Activated CD8-positive, alpha-beta memory T cell treated with anti-CD3 and anti-CD28 coated beads for 48 hours (primary cell): ENCODE measurements at regions not wholly inside any gene's neighbourhood (a gene's known extent, or its start where the extent isn't known, plus 50 kb on each side); places are given as distances from the start of the nearest gene placed in this dataset.
"Not testable (repeated sequence)": the region's sequence is repeated elsewhere in the genome, so short reads cannot be mapped to it uniquely, and the experiment has no call there.

ENCODE experiments used
- DNase-seq, 3 experiments: peaks; one replicate each; pipeline ENCODE4 v3.0.0-alpha.2; 2020; ENCODE audit warnings: low read depth in 2 of 3, low spot score in 2 of 3

DNA sequence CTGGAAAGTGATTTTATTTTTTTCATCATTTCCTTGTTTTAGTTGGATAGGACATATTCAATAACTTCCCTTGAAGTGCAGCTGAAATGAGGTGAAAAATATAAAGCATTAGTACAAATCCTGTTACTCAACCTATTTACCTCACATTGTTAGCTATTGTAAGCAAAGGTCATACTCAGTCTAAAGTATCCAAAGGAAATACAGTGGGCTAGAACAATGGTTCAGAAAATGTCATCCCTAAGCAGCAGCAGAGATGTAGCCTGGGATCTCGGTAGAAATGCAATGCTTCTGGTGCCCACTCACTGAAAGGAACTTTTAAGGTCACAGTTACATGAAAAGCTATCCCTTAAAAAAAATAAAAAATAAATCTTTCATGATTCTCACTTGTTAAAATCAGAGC is 300.6 kb downstream of the PPP4R3C start:
- no peak for DNase-seq

DNA sequence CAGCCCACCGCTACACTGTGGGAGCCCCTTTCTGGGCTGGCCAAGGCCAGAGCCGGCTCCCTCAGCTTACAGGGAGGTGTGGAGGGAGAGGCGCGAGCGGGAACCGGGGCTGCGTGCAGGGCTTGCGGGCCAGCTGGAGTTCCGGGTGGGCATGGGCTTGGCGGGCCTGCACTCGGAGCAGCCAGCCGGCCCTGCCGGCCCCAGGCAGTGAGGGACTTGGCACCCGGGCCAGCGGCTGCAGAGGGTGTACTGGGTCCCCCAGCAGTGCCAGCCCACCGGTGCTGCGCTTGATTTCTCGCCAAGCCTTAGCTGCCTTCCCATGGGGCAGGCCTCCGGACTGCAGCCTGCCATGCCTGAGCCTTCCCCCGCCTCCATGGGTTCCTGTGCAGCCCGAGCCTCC is 306.2 kb downstream of the PPP4R3C start:
- DNase-seq, result not testable (repeated sequence)

DNA sequence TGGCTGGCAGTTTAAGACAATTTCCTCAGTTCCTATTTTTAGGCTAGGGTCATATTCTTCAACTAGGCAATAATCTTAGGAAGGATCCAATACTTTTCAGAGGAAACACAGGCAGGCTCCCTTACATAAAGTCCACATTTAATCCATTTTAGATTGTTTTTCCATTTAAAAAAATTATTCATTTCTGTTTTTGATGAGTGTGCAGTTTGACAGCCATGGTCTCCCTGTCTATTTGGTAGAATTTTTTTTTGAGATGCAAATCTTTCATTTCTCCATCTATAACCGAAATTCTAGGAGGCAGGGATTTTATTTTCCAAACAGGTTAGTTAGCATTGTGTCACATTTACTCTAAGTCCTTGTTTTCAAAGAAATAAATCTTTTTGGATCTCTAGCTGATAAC is 326.8 kb downstream of the PPP4R3C start:
- DNase-seq, result no peak

DNA sequence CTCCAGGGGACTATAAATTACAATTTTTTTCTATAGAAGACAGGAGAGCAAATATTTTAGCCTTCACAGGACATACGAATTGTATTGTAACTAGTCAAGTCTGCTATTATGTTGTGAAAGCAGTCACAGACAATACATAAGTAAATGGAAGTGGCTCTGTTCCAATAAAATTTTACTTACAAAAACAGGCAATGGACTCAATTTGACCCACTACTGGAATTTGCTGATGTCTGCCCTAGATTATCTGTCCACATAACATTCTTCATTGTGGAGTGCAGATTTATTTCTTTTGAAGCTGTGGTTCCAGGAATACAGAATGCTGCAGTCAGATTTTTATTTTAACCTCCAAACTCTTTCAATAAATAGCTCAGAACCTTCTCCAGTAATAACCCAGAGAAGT is 330.3 kb downstream of the PPP4R3C start:
- no peak for DNase-seq

DNA sequence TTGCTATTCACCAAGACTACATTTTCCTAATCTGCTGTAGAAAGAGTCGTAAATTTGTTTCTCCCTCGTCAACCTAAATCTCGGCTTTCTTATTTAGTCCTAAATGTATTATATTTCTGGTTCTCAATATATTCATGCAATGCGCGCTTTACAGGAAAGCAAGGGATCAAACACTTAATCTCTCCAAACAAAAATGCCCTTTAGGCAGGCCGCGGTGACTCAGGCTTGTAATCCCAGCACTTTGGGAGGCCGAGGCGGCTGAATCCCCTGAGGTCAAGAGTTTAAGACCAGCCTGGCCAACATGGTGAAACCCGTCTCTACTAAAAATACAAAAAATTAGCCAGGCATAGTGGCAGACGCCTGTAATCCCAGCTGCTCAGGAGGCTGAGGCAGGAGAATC is 376.0 kb downstream of the PPP4R3C start:
- DNase-seq, result not testable (repeated sequence)

DNA sequence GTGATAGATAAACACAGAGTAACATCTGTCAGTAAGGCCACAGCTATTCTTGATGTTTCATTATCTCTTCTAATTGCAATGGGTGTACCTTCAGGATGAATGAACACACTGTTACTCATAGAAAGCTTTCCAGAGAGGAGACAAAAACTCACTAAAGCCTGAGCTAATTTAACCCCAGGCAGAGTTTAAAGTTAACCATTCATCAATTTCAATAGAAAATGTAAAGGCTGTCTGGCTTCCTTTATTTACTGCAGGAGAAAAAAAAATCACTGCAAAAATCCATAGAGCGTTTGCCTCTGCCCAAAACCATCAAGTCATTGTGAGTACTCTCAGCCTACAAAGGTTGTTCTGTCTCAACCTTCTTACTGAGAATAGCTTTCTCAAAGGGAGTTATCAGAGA is 376.9 kb downstream of the PPP4R3C start:
- DNase-seq, result no peak

DNA sequence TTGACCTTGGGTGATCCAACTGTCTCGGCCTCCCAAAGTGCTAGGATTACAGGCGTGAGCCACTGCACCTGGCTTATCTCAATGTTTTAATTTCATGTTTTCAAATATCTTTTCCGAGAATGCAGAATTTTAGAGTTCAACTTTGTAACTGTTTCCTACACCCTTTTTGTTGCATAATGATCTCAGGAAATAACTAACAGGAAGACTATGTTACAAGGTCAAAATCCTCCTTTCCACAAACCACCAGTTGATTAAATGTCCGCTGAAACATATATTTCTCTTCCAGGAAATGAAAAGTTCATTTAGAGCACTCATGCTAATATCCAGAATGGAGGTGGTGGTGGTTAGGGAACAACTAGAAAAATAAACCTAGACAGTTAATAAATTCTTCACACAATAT is 377.8 kb downstream of the PPP4R3C start:
- no peak for DNase-seq

DNA sequence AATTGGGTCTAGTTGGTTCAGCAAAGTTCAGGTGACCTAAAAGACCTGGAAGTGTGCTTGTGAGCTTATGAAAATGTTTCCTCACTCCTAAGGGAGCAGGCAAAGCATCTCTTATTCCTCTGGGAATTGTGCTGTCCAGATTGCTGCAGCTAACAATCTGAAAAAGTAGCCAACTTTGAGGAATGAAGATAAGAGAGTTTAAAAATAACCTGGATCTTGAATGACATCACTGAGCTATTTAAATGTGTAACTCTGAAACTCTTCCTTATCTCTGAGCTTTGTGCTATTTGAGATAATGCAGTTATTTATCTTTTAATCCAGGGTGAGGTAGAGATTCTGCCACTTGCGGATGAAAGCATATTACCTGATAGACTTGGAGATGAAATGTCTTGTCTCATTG is 384.8 kb downstream of the PPP4R3C start:
- DNase-seq, result no peak

DNA sequence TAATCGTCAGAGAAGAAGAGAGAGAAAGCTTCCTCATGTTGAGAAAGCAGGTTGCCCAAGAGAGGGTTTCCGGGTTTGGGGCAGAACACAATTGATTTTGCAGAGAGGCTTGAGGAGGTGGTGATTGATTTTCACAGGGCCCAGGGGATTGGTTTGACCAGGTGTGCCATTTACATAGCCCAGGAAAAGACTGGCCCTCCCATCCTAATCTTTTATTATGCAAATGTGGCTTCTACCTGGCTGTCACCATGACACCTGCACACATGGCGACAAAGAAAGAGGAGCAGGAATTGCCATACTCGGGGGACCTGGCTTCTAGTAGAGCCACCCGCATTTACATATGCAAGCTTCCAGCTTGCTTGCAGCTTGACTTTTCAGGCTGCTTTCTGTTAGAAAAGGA is 405.3 kb downstream of the PPP4R3C start:
- no peak for DNase-seq

DNA sequence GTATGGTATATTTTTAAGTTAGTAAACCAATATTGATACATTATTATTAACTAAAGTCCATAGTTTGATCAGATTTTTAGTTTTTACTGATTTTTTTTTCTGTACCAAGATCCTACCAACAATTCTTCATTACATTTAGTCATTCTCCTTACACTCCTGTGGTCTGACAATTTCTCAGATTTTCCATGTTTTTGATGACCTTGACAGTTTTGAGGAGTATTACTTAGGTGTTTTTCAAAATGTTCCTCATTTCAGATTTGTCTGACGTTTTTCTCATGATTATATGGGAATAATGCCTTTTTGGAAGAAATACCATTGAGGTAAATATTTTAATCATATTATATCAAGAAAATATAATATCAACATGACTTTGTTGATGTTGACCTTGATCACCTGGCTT is 423.8 kb downstream of the PPP4R3C start:
- no peak for DNase-seq

DNA sequence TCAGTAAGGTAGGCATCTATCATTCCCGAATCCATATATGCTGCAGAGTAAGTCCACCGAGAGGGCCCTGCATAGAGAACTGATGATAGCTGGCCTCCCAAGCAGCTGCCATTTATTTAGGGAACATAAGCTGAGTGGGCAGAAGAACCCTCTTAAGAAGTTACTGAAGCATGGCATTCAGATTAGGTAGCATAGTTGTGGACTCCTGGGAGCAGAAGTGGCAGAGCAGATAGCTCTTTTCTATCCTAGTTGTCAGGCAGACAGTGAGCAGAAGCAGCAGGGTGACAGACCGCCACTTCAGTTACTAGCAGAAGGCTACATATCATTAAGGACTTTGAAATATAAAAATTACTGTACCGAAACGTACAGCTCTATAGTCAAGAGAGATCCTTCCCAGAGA is 454.7 kb downstream of the PPP4R3C start:
- DNase-seq, result no peak

DNA sequence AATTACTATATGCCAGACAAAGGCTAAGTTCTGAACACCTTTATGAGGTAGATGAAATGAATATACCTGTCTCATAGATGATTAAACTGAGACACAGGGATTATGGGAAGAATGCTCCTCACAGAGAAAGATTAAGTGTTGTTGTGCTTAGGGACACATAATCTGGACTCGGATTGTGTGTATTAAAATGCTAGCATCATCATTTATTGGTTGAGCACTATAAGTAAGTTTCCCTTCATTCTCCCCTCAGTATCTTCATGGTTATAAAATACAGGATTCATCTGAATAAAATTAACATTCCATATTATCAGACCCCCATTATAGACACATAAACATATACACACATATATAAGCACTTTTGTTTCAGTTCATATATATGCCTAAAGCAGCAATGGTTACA is 463.5 kb downstream of the PPP4R3C start:
- no peak for DNase-seq

DNA sequence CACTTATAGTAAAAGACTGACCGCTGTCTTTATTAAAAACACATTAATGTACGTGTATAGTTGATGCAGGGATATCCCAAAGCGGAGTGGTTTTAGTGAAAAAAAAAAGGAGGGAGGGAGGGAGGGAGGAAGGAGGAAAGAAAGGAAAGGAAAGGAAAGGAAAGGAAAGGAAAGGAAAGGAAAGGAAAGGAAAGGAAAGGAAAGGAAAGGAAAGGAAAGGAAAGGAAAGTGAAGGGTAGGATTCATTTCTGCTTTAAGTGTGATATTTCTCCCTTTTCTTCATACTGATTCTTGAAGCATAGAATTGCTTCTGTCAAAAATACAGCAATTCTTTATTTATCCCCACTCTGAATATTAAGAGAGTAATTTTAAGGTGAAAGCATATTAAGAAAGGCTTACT is 504.9 kb downstream of the PPP4R3C start:
- DNase-seq, result no peak

DNA sequence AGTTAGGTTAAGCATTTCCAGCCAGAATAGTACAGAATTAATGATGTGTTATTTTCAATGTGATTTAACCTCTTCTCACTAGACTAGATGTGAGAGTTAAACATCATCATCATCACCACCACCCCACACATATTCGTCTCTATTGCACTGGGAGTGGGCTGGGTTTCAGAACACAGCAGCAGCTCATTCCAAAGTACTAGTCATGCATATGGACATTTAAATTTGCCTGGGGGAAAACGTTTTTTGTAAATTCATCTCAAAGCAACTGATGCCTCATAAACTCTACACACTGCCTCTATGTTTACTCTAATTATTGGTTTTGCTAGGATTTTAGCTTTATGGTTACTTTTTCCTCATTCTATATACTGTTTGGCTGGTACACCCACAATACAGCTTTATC is 509.1 kb downstream of the PPP4R3C start:
- no peak for DNase-seq

DNA sequence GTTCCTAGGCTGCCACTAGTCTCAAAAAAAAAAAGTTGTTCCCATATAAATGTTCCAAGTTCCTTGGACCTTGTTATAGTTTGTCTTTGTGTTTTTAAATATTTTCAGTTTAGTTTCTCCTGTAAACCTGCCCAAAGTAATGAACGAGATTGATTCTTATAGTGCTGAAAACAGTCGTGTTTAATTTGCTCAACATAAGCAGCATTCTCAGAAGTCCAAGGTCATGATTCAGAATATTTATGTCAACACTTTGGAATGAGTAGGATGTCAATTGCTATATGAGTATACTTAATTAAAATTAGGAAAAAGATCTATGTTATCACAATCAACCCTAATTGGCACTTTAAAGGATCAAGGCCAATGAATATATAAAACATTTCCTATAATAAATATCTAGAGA is 510.9 kb downstream of the PPP4R3C start:
- no peak for DNase-seq

DNA sequence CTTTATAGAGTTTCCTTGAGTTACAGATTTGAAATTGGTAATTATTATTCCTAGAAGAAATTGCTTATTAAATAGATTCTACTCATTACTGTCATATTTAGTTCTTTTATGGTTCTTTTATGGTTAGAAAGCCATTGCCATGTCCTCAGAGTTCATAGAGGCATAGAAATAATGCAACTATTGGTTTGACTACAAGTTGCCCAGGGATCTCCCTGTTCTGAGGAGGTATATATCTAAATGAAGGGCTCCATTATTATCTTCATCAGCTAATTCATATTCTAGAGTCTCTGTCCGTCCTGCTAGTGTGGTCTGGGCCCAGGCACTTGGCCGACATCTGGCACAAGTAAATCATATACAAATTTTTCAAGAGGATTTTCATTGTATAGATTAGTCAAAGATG is 535.7 kb downstream of the PPP4R3C start:
- no peak for DNase-seq

DNA sequence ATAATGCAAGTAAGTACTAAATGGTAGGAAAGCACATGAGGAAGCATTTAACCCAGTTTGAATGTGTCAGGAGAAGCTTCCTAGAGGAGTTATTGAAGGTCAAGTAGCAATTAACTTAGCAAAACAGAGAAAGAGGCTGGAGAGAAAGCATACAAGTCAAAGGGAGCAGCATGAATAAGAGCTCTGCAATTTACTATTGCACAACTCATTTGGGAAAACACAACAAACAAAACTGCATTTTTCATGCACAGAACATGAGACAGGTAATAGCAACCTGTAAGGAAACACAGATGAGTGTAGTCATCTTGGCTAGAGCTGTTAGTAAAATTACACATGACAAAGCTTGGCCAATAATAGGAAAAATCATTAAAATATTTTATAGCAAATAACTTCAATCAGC is 538.1 kb downstream of the PPP4R3C start:
- no peak for DNase-seq

DNA sequence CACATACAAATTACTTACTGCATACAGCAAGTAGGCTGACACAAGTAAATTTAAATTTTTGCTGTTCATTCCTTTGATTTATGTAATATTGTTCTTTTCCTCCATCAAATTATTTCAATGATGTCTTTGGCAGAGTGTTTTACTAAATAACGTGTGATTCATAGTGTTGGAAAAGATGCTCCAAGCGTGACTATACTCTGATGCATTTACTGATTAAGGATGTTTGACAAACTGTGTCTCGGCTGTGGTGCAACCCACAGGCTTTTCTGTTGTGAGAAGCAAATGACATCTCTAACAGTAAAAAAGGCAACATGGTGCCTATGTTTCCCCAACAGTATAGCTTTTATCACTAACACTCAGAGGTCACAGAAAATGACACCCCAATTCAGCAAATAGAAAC is 540.9 kb downstream of the PPP4R3C start:
- DNase-seq, result no peak

DNA sequence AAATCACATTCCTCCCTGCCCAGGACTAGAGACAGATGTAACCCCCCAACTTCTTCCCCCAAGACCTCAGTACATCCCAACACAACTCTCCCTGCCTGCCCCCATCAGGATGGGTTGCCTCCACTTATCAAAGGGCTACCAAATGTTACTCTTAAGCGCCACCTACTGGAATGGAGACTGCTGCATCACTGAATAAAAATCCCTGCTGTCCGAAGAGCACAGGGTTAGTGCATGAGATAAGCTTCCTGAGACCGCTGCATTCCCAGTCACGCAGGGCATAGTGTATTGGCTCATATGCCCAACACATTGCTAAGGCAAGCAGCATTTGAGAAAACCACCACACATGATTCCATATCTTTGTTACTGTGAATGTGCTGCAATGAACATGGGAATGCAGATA is 544.5 kb downstream of the PPP4R3C start:
- DNase-seq, result no peak

DNA sequence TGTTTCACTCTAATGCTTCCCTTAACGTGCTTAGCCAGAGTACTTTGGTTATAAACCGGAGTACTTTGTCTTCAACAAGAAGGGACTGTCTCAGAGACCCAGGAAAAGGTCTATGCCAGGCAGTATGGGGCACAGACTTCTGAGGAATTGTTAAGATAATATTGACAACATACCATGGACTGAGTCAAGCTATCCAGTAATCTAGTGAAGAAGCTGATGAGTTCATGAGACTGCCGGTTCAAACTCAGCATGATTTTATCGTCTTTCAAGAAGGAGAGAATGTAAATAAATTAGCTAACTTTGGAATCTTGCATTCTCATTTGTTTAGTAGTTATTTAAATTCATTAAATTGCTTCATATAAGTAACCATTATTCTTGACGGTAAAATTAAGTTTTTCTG is 546.1 kb downstream of the PPP4R3C start:
- DNase-seq, result no peak

DNA sequence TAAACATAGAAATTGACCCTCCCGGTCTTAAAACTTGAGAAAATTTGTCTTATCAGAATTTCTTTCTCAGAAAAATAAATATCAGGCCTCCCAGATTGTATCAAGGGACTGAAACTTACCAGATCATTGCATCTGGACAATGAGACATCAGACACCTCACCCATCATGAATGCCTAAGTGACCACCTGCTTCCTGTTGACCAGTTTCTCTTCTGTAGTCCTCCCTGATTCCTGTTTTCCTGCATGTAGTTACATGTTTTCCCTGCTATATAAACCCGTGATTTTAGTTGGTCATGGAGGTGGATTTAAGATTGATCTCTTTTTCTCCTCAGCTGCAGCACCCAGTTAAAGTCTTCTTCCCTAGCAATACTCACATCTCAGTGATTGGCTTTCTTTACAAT is 548.1 kb downstream of the PPP4R3C start:
- DNase-seq, result no peak

DNA sequence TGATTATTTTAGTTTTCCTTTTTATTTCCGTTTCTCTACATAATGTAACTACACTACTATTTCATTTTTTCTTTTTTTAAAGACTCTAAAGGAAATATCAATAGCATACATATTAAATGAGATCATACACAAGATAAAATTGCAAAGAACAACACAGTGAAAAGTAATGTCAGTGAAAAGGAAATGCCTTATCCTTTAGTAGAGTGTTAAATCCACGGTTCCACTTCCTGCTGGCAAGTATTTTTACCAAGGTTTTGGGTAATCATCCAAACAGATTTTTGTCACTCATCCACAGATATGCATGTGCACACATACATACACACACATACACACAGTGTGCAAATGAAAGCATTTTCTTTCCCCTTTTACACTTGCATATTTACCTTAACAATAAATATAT is 548.9 kb downstream of the PPP4R3C start:
- no peak for DNase-seq

DNA sequence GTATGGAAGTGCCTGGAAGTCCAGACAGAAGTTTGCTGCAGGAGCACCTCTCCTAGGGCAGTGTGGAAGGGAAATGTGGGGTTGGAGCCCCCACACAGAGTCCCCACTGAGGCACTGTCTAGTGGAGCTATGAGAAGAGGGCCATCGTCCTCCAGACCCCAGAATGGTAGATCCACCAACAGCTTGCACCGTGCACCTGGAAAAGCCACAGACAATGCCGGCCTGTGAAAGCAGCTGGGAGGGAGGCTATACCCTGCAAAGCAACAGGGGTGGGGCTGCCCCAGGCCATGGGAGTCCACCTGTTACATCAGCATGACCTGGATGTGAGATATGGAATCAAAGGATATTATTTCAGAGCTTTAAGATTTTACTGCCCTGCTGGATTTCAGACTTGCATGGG is 551.4 kb downstream of the PPP4R3C start:
- DNase-seq, result not testable (repeated sequence)

DNA sequence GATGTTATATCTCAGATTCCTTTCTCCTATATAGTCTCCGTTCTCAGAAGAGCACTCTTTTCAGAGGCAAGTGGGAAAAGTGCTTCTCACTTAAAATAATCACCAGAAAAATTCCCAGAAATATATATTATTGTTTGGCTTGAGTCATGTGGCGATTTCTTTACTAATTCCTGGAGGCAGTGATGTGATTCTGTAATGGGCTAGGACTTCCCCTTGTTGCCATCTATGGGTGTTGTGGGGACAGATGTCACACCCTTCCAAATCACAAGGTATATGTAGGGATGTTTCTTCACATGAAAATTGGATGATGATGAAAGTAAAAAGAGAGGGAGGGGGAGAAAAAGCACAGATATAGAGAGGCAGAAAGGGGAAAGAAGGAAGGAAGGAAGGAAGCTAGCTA is 553.4 kb downstream of the PPP4R3C start:
- no peak for DNase-seq
